ENCODE measurements at regions not wholly inside any gene's neighbourhood (a gene's known extent, or its start where the extent isn't known, plus 50 kb on each side); places are given as distances from the start of the nearest gene placed in this dataset.

DNA sequence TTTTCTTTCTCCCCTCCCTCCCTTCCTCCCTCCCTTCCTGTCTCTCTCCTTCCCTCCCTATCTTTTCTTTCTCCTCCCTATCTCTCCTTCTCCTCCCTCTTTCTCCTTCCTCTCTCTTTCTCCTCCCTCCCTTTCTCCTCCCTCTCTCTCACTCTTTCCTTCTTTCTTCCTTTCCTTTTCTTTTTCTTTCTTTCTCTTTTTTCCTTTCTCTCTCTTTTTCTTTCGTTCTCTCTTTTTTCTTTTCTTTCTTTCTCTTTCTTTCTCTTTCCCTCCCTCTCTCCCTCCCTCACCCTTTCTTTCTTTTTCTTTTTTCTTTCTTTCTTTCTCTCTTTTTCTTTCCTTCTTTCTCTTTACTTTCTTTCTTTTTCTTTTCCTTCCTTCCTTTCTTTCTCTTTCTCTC lies 169.7 kb upstream of the LINC00305 start:
- Histone ChIP-seq H3K4me3 (ENCODE audit: low read depth in 1 of 2, low read length in 2 of 2) (no peak overlapping the region), H3K9me3 (ENCODE audit: control insufficient read depth in 1 of 2, low read length in 2 of 2) (peaks cover 2 to 4% of the 10 kb centered on the region in 2 donors)

GRCh38 chr18:64311859-64312258 lies 163.0 kb upstream of the LINC00305 start:
- Histone ChIP-seq H3K9me3 (ENCODE audit: control insufficient read depth in 1 of 2, low read length in 2 of 2) (peaks cover 2 to 4% of the 10 kb centered on the region in 2 donors), H3K4me3 (ENCODE audit: low read depth in 1 of 2, low read length in 2 of 2) (no peak overlapping the region), H3K36me3 (ENCODE audit: control insufficient read depth in 1 of 2, insufficient read depth in 2 of 2, low read length in 2 of 2) (no peaks in the 10 kb centered on the region), H3K27me3 (ENCODE audit: low read depth, low read length) (no peaks in the 10 kb centered on the region), H3K4me1 (ENCODE audit: control insufficient read depth in 1 of 2, insufficient read depth in 2 of 2, low read length in 2 of 2) (no peaks in the 10 kb centered on the region), H3K27ac (ENCODE audit: low read length) (no peak overlapping the region)

More for the DNA sequence above, 169.7 kb upstream of the LINC00305 start:
- Histone ChIP-seq H3K4me1 (ENCODE audit: control insufficient read depth in 1 of 2, insufficient read depth in 2 of 2, low read length in 2 of 2) (no peaks in the 10 kb centered on the region), H3K27ac (ENCODE audit: low read length) (no peak overlapping the region), H3K27me3 (ENCODE audit: low read depth, low read length) (no peaks in the 10 kb centered on the region), H3K36me3 (ENCODE audit: control insufficient read depth in 1 of 2, insufficient read depth in 2 of 2, low read length in 2 of 2) (no peaks in the 10 kb centered on the region)

DNA sequence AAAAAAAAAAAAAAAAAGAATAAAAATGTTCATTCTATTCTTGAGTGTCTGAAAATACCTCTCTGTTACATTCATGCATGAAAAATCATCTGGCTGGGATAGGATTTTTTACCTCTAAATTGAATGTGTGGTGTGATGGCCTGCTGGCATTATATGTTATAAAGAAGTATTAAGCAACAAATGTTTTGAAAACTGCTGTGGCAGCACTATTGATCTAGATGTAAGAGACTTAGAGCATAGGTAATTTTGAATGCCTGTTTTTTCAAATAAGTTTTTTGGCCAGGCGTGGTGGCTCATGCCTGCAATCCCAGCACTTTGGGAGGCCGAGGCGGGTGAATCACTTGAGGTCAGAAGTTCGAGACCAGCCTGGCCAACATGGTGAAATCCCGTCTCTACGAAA lies 147.0 kb upstream of the LINC00305 start:
- no peaks in the 10 kb centered on the region for H3K27me3 ChIP-seq (ENCODE audit: low read depth, low read length)
- no peak overlapping the region for H3K27ac ChIP-seq (ENCODE audit: low read length)
- H3K9me3 ChIP-seq (ENCODE audit: control insufficient read depth in 1 of 2, low read length in 2 of 2) = no peaks in the 10 kb centered on the region
- no peaks in the 10 kb centered on the region for H3K4me1 ChIP-seq (ENCODE audit: control insufficient read depth in 1 of 2, insufficient read depth in 2 of 2, low read length in 2 of 2)
- no peaks in the 10 kb centered on the region for H3K36me3 ChIP-seq (ENCODE audit: control insufficient read depth in 1 of 2, insufficient read depth in 2 of 2, low read length in 2 of 2)
- no peak overlapping the region for H3K4me3 ChIP-seq (ENCODE audit: low read depth in 1 of 2, low read length in 2 of 2)

DNA sequence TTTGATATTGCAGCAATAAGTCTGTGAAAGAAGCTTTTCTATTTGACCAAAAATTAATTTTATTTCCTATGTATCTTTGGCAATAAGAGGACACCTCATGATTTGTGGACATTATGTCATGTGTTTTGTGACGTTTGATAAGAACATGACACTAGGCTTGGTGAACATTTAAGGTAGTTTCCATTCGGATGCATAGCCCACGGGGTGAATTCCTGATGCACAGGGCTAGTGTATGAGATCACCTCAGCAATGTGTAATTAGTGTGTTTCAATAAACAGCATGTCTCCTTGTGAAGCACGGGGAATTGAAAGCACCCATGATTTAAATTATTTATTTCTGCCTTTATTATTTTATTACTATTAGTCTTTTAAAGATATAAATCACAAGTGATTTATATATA lies 146.1 kb upstream of the LINC00305 start:
- H3K4me3 ChIP-seq (ENCODE audit: low read depth in 1 of 2, low read length in 2 of 2) = no peak overlapping the region
- no peaks in the 10 kb centered on the region for H3K9me3 ChIP-seq (ENCODE audit: control insufficient read depth in 1 of 2, low read length in 2 of 2)
- no peak overlapping the region for H3K27ac ChIP-seq (ENCODE audit: low read length)
- no peaks in the 10 kb centered on the region for H3K27me3 ChIP-seq (ENCODE audit: low read depth, low read length)
- no peaks in the 10 kb centered on the region for H3K36me3 ChIP-seq (ENCODE audit: control insufficient read depth in 1 of 2, insufficient read depth in 2 of 2, low read length in 2 of 2)
- H3K4me1 ChIP-seq (ENCODE audit: control insufficient read depth in 1 of 2, insufficient read depth in 2 of 2, low read length in 2 of 2) = no peaks in the 10 kb centered on the region

GRCh38 chr18:64288432-64288831 lies 139.5 kb upstream of the LINC00305 start:
- no peaks in the 10 kb centered on the region for H3K36me3 ChIP-seq (ENCODE audit: control insufficient read depth in 1 of 2, insufficient read depth in 2 of 2, low read length in 2 of 2)
- H3K27ac ChIP-seq (ENCODE audit: low read length) = no peak overlapping the region
- no peaks in the 10 kb centered on the region for H3K9me3 ChIP-seq (ENCODE audit: control insufficient read depth in 1 of 2, low read length in 2 of 2)
- H3K27me3 ChIP-seq (ENCODE audit: low read depth, low read length) = no peaks in the 10 kb centered on the region
- H3K4me1 ChIP-seq (ENCODE audit: control insufficient read depth in 1 of 2, insufficient read depth in 2 of 2, low read length in 2 of 2) = no peaks in the 10 kb centered on the region
- no peak overlapping the region for H3K4me3 ChIP-seq (ENCODE audit: low read depth in 1 of 2, low read length in 2 of 2)

DNA sequence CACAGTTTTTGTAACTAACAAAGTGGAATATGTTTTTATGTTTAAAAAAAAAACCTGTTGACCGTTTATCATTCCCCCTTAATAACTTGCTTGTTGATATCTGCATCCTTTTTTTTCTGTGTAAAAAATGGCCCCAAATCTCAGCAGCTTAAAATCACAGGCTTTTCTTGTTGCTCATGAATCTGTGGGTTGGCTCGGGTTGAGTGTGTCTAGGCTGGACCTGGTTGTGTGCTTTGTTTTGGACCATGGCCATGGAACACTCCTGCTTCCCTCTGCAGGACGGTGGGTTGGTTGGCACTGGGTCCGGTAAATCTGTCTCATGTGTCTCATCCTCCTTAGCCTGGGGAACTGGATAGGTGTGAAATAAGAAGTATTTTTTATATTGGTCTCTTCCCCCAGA lies 139.0 kb upstream of the LINC00305 start:
- Histone ChIP-seq H3K36me3 (ENCODE audit: control insufficient read depth in 1 of 2, insufficient read depth in 2 of 2, low read length in 2 of 2) (no peaks in the 10 kb centered on the region), H3K27ac (ENCODE audit: low read length) (no peak overlapping the region), H3K4me1 (ENCODE audit: control insufficient read depth in 1 of 2, insufficient read depth in 2 of 2, low read length in 2 of 2) (no peaks in the 10 kb centered on the region), H3K27me3 (ENCODE audit: low read depth, low read length) (no peaks in the 10 kb centered on the region), H3K9me3 (ENCODE audit: control insufficient read depth in 1 of 2, low read length in 2 of 2) (no peaks in the 10 kb centered on the region), H3K4me3 (ENCODE audit: low read depth in 1 of 2, low read length in 2 of 2) (no peak overlapping the region)

DNA sequence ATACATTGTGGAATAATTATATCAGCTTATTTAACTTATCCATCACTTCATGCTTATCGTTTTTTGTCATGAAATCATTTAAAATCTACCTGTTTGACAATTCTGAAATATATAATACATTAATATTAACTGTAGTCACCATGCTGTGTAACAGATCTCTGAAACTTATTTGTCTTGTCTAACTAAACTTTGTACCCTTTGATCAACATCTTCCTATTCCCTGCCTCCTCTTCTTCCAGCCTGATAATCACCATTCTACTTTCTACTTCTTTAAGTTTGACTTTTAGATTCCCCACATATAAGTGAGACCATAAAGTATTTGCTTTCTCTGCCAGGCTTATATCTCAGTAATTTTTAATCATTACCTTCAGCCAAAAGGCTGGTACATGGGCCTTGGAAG lies 134.2 kb upstream of the LINC00305 start:
- no peaks in the 10 kb centered on the region for H3K27me3 ChIP-seq (ENCODE audit: low read depth, low read length)
- H3K4me3 ChIP-seq (ENCODE audit: low read depth in 1 of 2, low read length in 2 of 2) = no peak overlapping the region
- H3K4me1 ChIP-seq (ENCODE audit: control insufficient read depth in 1 of 2, insufficient read depth in 2 of 2, low read length in 2 of 2) = no peaks in the 10 kb centered on the region
- no peak overlapping the region for H3K27ac ChIP-seq (ENCODE audit: low read length)
- H3K36me3 ChIP-seq (ENCODE audit: control insufficient read depth in 1 of 2, insufficient read depth in 2 of 2, low read length in 2 of 2) = no peaks in the 10 kb centered on the region
- peaks cover 0 to 4% of the 10 kb centered on the region in 2 donors for H3K9me3 ChIP-seq (ENCODE audit: control insufficient read depth in 1 of 2, low read length in 2 of 2)

- Histone ChIP-seq H3K27ac (ENCODE audit: low read length) (no peak overlapping the region), H3K4me3 (ENCODE audit: low read depth in 1 of 2, low read length in 2 of 2) (no peak overlapping the region), H3K27me3 (ENCODE audit: low read depth, low read length) (no peaks in the 10 kb centered on the region), H3K4me1 (ENCODE audit: control insufficient read depth in 1 of 2, insufficient read depth in 2 of 2, low read length in 2 of 2) (no peaks in the 10 kb centered on the region), H3K36me3 (ENCODE audit: control insufficient read depth in 1 of 2, insufficient read depth in 2 of 2, low read length in 2 of 2) (no peaks in the 10 kb centered on the region), H3K9me3 (ENCODE audit: control insufficient read depth in 1 of 2, low read length in 2 of 2) (peaks cover 0 to 4% of the 10 kb centered on the region in 2 donors)
Measured at GRCh38 chr18:64278026-64278425, 129.1 kb upstream of the LINC00305 start.

DNA sequence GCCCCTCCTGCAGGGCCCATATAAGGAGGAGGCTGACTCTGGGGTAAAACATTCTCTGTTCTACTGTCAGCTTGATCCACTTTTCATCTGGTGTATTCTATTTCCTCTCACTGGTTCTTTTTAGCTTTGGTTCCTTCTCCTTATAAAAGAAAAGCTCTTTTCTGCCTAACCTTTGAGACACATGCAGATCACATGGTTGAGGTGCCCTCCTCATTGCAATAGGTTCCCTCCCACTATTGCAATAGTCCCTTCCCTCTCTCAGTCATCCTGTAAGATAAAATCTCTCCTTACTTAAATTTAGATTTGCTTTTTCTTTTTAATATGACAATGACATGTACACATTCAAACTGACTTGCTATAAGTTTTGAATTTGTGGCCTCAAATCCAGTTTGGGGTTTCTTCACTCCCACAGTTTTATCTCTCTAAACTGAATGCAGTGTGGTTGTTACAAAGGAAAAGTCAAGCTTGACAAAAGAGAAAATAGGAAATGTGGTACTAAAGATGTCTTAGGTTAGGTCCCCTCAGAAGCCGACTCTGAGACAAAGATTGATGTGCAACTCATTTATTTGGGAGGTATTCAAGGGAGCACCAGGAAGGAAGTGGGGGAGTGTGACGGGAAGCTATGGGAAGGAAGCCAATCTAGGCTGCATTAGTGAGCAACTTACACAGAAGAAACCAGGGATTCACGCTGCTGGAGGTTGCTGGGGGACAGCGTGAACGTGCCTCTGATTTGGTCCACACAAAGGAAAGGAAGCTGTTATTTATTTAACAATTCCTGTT lies 127.6 kb upstream of the LINC00305 start:
- Histone ChIP-seq H3K4me1 (ENCODE audit: control insufficient read depth in 1 of 2, insufficient read depth in 2 of 2, low read length in 2 of 2) (no peaks in the 10 kb centered on the region), H3K9me3 (ENCODE audit: control insufficient read depth in 1 of 2, low read length in 2 of 2) (peaks cover 0 to under 1% of the 10 kb centered on the region in 2 donors), H3K36me3 (ENCODE audit: control insufficient read depth in 1 of 2, insufficient read depth in 2 of 2, low read length in 2 of 2) (no peaks in the 10 kb centered on the region), H3K27ac (ENCODE audit: low read length) (no peak overlapping the region), H3K4me3 (ENCODE audit: low read depth in 1 of 2, low read length in 2 of 2) (no peak overlapping the region), H3K27me3 (ENCODE audit: low read depth, low read length) (no peaks in the 10 kb centered on the region)

DNA sequence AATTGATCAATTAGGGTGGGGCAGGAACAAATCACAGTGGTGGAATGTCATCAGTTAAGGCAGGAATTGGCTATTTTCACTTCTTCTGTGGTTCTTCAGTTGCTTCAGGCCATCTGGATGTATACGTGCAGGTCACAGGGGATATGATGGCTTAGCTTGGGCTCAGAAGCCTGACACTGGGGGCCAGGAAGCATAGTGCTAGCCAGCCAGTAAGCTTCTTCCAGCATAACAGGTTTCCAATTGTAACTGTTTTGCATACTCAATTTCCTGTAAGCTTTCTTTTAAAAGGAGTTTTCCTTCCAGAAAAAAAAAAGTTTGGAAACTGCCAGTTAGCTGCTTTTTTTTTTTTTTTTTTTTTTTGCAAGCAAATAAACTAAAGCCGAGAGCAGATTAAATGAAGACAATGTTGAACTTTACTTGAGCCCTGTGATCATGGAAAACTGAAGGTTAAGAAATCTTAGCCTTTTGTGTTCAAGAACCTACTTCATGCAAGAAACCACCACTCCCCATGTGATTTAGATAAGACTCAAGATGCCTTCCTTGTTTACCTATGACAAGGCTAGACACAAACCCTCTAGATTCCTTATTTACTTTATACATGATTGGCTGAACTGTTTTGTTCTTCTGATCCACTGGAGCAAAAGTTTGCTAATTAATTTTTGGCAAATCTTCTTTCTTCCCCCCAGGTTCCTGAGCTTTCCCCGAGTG lies 126.9 kb upstream of the LINC00305 start:
- Histone ChIP-seq H3K4me3 (ENCODE audit: low read depth in 1 of 2, low read length in 2 of 2) (no peak overlapping the region), H3K9me3 (ENCODE audit: control insufficient read depth in 1 of 2, low read length in 2 of 2) (no peaks in the 10 kb centered on the region), H3K27ac (ENCODE audit: low read length) (no peak overlapping the region), H3K36me3 (ENCODE audit: control insufficient read depth in 1 of 2, insufficient read depth in 2 of 2, low read length in 2 of 2) (no peaks in the 10 kb centered on the region), H3K27me3 (ENCODE audit: low read depth, low read length) (no peaks in the 10 kb centered on the region), H3K4me1 (ENCODE audit: control insufficient read depth in 1 of 2, insufficient read depth in 2 of 2, low read length in 2 of 2) (no peaks in the 10 kb centered on the region)

DNA sequence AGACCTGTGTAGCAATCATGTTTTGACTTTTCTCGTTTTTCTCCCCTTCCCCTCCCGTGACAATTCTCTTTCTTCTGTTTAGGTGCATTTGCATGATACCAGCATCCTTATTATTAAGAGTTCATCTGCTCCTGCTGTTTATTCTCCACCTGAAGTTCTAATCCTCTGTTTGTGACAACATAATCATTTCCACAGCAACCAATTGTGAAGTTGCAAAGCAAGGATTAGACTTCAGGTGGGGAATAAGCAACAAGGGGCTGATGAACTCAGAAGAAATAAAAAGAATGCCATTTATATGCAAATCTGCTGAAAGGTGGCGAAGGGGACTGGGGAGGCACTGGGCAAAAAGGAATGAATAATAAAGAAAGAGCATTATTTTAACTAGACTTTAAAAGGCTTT lies 124.8 kb upstream of the LINC00305 start:
- Histone ChIP-seq H3K36me3 (ENCODE audit: control insufficient read depth in 1 of 2, insufficient read depth in 2 of 2, low read length in 2 of 2) (no peaks in the 10 kb centered on the region), H3K4me3 (ENCODE audit: low read depth in 1 of 2, low read length in 2 of 2) (no peak overlapping the region), H3K27ac (ENCODE audit: low read length) (no peak overlapping the region), H3K27me3 (ENCODE audit: low read depth, low read length) (no peaks in the 10 kb centered on the region), H3K4me1 (ENCODE audit: control insufficient read depth in 1 of 2, insufficient read depth in 2 of 2, low read length in 2 of 2) (no peaks in the 10 kb centered on the region), H3K9me3 (ENCODE audit: control insufficient read depth in 1 of 2, low read length in 2 of 2) (no peaks in the 10 kb centered on the region)

Measured in muscle layer of duodenum (tissue), 2 donors.